GM18511 (cell line): ENCODE measurements at regions not wholly inside any gene's neighbourhood (a gene's known extent, or its start where the extent isn't known, plus 50 kb on each side); places are given as distances from the start of the nearest gene placed in this dataset.
A peak's percentile ranks its signal among the peaks of the same experiment; 100 is the strongest.
"Not testable (repeated sequence)": the region's sequence is repeated elsewhere in the genome, so short reads cannot be mapped to it uniquely, and the experiment has no call there.

ENCODE experiments used
- ATAC-seq: cut with Tn5 transposase; IDR thresholded peaks from one replicate; pipeline ENCODE4 v1.9.1; 2021; ENCODE audit warnings: mild to moderate bottlenecking, moderate library complexity; ENCODE audit not compliant: unreplicated experiment

DNA sequence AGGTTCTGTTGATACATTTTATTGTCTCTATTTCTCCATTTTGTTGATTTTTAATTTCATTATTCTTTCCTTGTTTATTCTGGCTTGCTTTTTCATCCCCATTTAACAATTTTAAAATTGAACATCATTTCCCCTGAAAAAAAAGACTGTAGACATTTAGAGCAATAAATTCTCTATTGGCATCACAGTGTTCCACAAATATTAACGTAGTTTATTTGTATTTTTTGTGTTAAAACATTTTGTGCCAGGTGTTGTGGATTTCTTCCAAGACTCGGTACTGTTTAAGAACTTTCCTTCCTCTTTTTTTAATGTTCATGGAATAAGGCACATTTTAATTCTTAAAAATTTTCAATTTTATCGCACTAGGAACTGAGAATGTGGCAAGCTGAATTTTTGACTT, 156.1 kb upstream of the NPY start:
- ATAC-seq, result no peak

GRCh38 chr7:24129597-24129996, 154.4 kb upstream of the NPY start:
- ATAC-seq, result no peak

GRCh38 chr7:24130631-24131030, 153.4 kb upstream of the NPY start:
- ATAC-seq, result no peak

GRCh38 chr7:24133691-24134090, 150.3 kb upstream of the NPY start:
- ATAC-seq, result no peak

- ATAC-seq, result no peak
Measured at GRCh38 chr7:24134535-24134934, 149.5 kb upstream of the NPY start.

- ATAC-seq, result peak; percentile 74
Measured at GRCh38 chr7:24135003-24135817, 148.8 kb upstream of the NPY start.

DNA sequence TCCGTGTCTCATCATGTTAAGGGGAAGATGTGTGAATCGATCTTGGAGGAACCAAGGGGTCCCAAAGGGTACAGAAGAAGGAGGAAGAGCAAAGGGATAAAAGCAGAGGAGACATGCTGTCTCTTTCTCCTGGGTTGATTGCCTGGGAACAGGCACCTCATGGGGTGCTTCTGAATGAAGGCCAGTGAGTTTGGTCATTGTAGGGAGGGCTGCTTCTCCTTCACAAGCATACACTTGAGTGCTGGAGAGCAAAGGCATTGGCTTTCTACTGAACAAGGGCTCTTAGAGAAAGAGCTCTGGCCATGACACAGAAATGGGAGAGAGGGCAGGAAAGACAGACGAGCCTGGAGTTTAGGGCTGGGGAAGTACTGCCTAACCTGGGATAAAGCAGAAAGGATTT, 146.7 kb upstream of the NPY start:
- no peak for ATAC-seq

DNA sequence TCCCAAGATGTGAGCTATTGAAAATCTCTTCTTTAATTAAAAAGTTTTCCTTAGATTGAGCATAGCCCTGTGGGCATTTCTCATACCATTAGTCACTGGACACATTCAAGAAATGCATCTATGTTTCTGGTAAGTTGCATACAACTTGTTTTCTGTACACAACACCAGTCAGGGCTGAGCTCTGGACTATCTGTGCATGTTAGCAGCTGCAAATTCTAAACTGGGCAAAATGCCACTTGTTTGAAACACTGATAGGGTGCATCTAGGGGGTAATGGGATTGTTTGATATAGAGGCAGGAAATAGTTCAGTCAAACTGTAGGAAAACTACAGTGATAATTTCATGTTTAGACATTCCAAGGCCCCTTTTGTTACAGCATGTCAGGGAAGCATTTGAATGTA, 145.6 kb upstream of the NPY start:
- no peak for ATAC-seq

DNA sequence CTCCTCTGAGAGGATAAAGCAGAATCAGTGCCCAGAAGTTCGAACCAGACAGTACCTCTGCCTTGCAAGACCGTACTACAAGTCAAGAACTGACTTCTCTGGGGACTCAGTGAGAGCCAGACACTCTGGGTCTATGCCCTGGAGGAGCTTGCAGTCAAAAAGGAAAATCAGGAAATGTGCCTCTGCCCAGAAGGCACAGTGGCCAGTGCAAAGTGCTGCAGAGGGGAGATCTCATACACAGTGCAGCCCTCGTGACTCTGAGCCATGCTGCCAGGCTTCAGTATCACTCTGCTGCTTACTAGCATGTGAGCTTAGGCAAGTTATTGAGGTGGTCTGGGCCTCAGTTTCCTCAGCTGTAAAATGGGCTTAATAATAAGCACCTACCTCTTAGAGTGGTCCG, 144.0 kb upstream of the NPY start:
- ATAC-seq, result no peak

- no peak for ATAC-seq
Measured at GRCh38 chr7:24141874-24142509, 142.0 kb upstream of the NPY start.

DNA sequence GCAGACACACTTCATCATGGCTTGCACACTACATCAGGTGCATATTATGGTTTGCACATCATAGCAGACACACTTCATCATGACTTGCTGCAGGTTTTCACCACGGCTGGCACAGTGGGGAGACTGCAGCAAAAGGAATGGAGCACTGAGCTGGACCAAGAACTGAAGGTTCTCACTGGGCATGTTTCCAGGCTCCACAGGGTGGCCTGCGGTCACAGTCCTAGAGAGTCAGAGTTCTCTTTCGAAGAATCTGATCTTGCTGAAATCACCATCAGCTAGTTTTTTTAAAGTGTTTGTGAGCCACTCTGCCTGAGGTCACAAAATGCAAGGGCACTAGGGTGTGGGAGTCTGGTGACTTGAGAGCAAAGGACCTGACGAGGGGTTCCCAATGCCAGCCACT, 140.4 kb upstream of the NPY start:
- no peak for ATAC-seq

DNA sequence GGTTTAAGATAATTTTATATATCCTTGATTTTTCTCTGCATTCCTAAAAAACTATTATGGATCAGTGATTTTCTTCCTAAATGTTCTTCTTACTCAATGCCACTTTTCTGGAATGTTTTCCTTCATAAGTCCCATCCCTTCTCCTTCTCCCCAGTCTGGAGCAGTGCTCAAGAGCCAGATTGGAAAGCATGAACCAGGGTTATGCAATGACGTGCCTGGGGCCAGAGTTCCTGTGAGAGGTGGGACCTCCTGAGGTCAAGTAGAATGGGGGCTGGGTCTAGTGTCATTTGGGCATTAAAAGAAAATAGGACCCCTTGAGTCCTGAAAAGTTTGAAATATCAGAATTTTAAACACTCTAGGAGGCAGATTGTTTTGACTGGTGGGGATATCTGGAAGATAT, 132.0 kb upstream of the NPY start:
- ATAC-seq, result no peak

DNA sequence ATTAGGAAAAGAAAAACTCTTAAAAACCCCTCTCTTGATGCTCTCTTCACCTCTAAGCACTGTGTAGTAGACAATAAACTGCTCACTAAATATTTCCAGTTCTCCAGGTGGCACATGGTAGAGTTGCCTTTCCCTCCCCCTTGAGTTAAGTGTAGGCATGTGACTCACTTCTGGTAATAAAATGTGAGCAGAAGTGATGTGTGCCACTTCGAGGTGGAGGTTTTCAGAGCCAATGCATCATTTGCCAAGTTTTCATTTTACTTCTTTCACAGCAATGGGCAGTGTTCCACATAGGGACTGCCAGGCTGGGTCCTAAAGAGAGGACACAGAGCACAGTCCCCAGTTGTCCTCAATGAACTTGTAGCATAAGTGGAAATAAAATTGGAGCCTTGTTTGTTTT, 131.6 kb upstream of the NPY start:
- ATAC-seq, result no peak

- no peak for ATAC-seq
Measured at GRCh38 chr7:24152877-24153472, 131.0 kb upstream of the NPY start.

GRCh38 chr7:24157666-24158065, 126.3 kb upstream of the NPY start:
- no peak for ATAC-seq

- no peak for ATAC-seq
Measured at GRCh38 chr7:24158975-24159374, 125.0 kb upstream of the NPY start.

DNA sequence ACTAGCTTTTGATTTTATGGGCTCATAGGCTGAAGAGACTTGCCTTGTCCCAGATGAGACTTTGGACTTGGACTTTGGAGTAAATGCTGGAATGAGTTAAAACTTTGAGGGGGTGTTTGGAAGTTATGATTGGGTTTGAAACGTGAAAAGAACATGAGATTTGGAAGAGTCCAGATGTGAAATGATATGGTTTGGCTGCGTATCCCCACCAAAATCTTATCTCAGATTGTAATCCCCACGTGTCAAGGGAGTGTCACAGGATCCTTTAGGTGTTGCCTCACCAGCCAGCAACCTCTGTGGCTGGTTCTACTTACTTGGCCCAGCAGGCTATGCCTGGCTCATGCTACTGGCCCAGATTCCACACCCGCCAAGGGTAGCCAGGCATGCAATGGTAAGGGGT, 119.6 kb upstream of the NPY start:
- no peak for ATAC-seq

DNA sequence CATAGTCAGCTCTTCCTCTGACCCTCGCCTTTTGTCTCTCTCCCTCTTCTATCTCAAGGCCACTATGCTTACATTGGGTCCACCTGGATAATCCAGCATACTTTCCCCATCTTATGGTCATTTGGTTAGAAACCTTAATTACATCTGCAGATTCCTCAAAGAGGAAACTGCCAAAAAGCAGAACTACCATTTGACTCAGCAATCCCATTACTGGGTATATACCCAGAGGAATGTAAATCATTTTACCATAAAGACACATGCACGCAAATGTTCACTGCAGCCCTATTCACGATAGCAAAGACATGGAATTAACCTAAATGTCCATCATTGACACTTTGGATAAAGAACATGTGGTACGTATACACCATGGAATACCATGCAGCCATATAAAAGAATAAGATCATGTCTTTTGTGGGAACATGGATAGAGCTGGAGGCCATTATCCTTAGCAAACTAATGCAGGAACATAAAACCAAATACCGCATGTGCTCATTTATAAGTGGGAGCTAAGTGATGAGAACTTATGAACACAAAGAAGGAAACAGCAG, 114.8 kb upstream of the NPY start:
- no peak for ATAC-seq

GRCh38 chr7:24171951-24172350, 112.0 kb upstream of the NPY start:
- ATAC-seq, result not testable (repeated sequence)

- no peak for ATAC-seq
Measured at GRCh38 chr7:24172856-24173255, 111.1 kb upstream of the NPY start.

- no peak for ATAC-seq
Measured at GRCh38 chr7:24175603-24176002, 108.4 kb upstream of the NPY start.
